ENCODE measurements at regions not wholly inside any gene's neighbourhood (a gene's known extent, or its start where the extent isn't known, plus 50 kb on each side); places are given as distances from the start of the nearest gene placed in this dataset.
"Not testable (repeated sequence)": the region's sequence is repeated elsewhere in the genome, so short reads cannot be mapped to it uniquely, and the experiment has no call there.

DNA sequence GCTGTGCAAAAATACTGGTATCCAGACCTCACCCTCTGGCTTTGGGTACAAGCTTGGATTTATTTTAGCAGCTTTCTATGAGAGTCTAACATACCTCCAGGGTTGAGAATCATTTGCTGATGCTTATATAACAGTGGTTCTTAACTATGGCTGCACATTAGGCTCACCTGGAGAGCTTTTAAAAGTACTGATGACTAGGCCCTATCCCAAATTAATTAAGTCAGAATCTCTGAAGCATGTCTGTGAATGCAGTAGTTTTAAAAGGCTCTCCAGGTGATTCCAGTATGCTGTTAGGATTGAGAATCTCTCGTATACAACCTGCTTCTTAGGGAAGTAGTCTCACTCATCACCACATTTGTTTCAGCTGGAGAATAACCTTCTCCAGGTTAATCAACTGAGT, 99.2 kb downstream of the PDHA2 start:
- Mint-ChIP-seq H3K36me3 (ENCODE audit: low read depth) (no peaks in the 10 kb centered on the region), H3K27ac (no peak overlapping the region), H3K9me3 (no peaks in the 10 kb centered on the region), H3K4me1 (ENCODE audit: low read depth) (no peaks in the 10 kb centered on the region), H3K27me3 (no peaks in the 10 kb centered on the region), H3K4me3 (no peak overlapping the region)
- no peak for DNase-seq
- intact Hi-C loops (cut with micrococcal nuclease), result no loop called here
- TF ChIP-seq, protein P1, sequence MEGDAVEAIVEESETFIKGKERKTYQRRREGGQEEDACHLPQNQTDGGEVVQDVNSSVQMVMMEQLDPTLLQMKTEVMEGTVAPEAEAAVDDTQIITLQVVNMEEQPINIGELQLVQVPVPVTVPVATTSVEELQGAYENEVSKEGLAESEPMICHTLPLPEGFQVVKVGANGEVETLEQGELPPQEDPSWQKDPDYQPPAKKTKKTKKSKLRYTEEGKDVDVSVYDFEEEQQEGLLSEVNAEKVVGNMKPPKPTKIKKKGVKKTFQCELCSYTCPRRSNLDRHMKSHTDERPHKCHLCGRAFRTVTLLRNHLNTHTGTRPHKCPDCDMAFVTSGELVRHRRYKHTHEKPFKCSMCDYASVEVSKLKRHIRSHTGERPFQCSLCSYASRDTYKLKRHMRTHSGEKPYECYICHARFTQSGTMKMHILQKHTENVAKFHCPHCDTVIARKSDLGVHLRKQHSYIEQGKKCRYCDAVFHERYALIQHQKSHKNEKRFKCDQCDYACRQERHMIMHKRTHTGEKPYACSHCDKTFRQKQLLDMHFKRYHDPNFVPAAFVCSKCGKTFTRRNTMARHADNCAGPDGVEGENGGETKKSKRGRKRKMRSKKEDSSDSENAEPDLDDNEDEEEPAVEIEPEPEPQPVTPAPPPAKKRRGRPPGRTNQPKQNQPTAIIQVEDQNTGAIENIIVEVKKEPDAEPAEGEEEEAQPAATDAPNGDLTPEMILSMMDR (IDR thresholded peaks at IDR 0.05), result no peak
- no peak for ATAC-seq
- ChIA-PET POLR2A (no interaction called here), CTCF (no interaction called here)

DNA sequence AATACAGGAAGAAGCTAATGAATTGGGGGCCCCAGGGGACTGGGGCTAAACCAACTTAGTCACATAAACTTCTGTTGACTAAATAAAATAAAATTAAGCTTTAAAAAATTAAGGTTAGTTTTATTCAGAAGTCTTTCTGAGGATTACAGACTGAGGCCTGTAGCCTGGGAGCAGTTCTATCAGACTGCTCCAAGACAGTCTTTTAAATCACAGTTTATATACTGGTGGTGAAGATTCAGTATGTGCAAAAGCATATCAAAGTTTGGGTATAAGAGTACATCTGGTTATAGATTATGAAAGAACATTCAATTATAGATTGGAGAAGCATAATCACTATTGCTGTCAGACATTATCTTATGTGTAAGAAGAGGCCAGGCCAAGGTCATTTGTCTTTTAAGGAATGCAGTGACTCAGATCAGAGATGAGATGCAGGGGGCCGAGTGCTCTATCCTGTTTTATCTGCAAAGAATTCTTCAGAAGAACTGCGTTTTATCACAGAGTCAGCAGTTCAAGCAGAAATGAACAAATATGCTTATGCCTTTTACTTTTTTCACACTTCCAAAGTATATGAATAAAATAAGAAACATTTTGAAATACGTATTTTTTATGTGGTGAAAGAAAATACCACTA, 109.4 kb downstream of the PDHA2 start:
- Mint-ChIP-seq H3K4me3 (no peak overlapping the region), H3K4me1 (ENCODE audit: low read depth) (no peaks in the 10 kb centered on the region), H3K27ac (no peak overlapping the region), H3K27me3 (no peaks in the 10 kb centered on the region), H3K9me3 (peaks cover 1% of the 10 kb centered on the region), H3K36me3 (ENCODE audit: low read depth) (no peaks in the 10 kb centered on the region)
- POLR2A ChIA-PET, result no interaction called here
- intact Hi-C loops (cut with micrococcal nuclease), result no loop called here
- TF ChIP-seq, protein P1 (IDR thresholded peaks at IDR 0.05), result no peak
- ATAC-seq (no peak), DNase-seq (no peak)
- CTCF ChIA-PET, result interaction anchor here (0.6 kb wide), 1 partner anchor 666 kb away, joined by 3 read pairs; no protein-coding TSS in a partner anchor

- Mint-ChIP-seq H3K4me3 (no peak overlapping the region), H3K27me3 (no peaks in the 10 kb centered on the region), H3K9me3 (peaks cover 1% of the 10 kb centered on the region), H3K4me1 (ENCODE audit: low read depth) (no peaks in the 10 kb centered on the region), H3K36me3 (ENCODE audit: low read depth) (no peaks in the 10 kb centered on the region), H3K27ac (no peak overlapping the region)
- intact Hi-C loops (cut with micrococcal nuclease), result no loop called here
- ChIA-PET POLR2A (no interaction called here), CTCF (no interaction called here)
- DNase-seq (no peak), ATAC-seq (no peak)
- TF ChIP-seq, protein P1 (IDR thresholded peaks at IDR 0.05), result no peak
Observed at GRCh38 chr4:95949808-95950207, 109.9 kb downstream of the PDHA2 start.

DNA sequence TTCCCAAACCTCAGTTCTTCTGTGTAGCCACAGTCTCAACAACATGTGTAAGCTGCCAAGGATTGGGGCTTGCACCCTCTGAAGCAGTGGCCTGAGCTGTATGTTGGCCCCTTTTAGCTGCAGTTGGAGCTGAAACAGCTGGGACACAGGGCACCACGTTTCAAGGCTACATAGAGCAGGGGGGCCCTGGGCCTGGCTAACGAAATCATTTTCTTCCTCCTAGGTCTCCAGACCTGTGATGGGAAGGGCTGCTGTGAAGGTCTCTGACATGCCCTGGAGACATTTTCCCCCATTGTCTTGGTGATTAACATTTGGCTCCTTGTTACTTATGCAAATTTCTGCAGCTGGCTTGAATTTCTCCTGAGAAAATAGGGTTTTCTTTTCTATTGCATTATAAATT, 112.6 kb downstream of the PDHA2 start:
- H3K36me3 Mint-ChIP-seq (ENCODE audit: low read depth); CTCF ChIA-PET: not testable (repeated sequence)

DNA sequence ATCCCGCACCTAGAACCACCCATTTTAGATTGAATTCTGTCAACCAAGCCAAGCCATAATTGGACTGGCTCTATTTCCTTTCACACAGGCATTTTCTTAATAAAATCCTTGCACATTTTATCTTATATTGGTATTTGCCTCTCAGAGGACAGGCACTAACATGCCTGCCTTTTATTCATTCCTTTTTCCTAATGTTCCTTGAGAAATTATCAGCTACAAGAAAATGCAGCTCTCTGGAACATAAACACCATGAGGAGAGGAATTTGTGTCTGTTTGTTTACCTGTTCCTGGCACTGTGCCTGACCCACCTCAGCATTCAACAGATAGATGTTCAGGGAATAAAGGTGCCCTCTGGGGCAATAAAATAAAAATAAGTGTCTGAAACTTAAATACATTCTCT, 116.2 kb downstream of the PDHA2 start:
- CTCF ChIA-PET, result no interaction called here

More for the DNA sequence above, 112.6 kb downstream of the PDHA2 start:
- POLR2A ChIA-PET; H3K27ac Mint-ChIP-seq; ATAC-seq; H3K27me3 Mint-ChIP-seq; H3K4me3 Mint-ChIP-seq; H3K9me3 Mint-ChIP-seq; H3K4me1 Mint-ChIP-seq (ENCODE audit: low read depth); DNase-seq; intact Hi-C loops (cut with micrococcal nuclease): not testable (repeated sequence)

More for the DNA sequence above, 116.2 kb downstream of the PDHA2 start:
- no peak overlapping the region for H3K27ac Mint-ChIP-seq
- intact Hi-C loops (cut with micrococcal nuclease), result no loop called here
- no peak overlapping the region for H3K4me3 Mint-ChIP-seq
- H3K27me3 Mint-ChIP-seq, result no peaks in the 10 kb centered on the region
- POLR2A ChIA-PET, result no interaction called here
- TF ChIP-seq, protein P1 (IDR thresholded peaks at IDR 0.05), result no peak
- no peaks in the 10 kb centered on the region for H3K36me3 Mint-ChIP-seq (ENCODE audit: low read depth)
- no peaks in the 10 kb centered on the region for H3K9me3 Mint-ChIP-seq
- no peaks in the 10 kb centered on the region for H3K4me1 Mint-ChIP-seq (ENCODE audit: low read depth)
- no peak for ATAC-seq
- DNase-seq, result no peak
